ENCODE measurements at regions not wholly inside any gene's neighbourhood (a gene's known extent, or its start where the extent isn't known, plus 50 kb on each side); places are given as distances from the start of the nearest gene placed in this dataset.

DNA sequence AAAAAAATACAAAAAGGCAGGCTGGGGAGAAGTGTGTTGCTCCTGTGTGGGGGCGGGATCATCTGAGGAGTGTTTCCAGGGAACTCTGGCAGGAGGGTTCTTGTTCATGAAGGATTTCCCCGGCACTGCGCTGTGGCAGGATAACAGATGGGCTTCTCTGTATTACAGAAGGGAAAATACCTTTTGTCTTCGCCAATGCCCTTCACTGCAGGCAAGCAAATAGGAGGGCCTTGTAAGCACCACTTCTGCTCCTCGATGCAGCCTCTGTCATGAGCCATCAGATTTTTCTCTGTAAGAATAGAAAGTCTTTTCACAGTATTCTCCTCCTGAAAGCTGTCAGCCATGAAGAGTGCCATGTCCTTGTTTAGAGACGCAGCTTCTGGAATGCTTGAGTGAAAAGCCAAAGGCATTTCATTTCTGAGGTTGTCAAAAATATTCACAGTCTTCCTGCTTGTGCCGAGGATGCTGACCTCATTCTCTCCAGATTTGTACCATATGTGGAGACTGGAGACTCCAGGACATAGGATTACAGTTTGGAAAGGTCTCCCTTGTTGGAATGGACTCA is 294.0 kb downstream of the YTHDC2 start:
- 44 to 59% (median 57%) methylated on average over 7 of the region's 7 CpGs for WGBS, 3 donors
- Histone ChIP-seq H3K4me3 (ENCODE audit: low read depth in 1 of 3, low read length in 3 of 3) (no peak overlapping the region), H3K36me3 (ENCODE audit: control insufficient read depth in 3 of 3, insufficient read depth in 2 of 3, low read depth in 1 of 3, low read length in 3 of 3) (no peaks in the 10 kb centered on the region), H3K27ac (ENCODE audit: low read depth in 1 of 3, low read length in 2 of 3) (peak overlapping the region in 1 of 3 donors; percentile 40), H3K4me1 (ENCODE audit: control insufficient read depth in 3 of 3, insufficient read depth in 2 of 3, low read depth in 1 of 3, low read length in 2 of 3) (peaks cover 0 to 3% (median 0%) of the 10 kb centered on the region in 3 donors), H3K9me3 (ENCODE audit: control insufficient read depth in 2 of 2, insufficient read depth in 1 of 2, low read depth in 1 of 2, low read length in 1 of 2) (peaks cover 0 to 1% of the 10 kb centered on the region in 2 donors), H3K27me3 (ENCODE audit: control insufficient read depth in 3 of 3, insufficient read depth in 3 of 3, low read length in 3 of 3) (no peaks in the 10 kb centered on the region)
- DNase-seq (no peak), FAIRE-seq (no peak)

DNA sequence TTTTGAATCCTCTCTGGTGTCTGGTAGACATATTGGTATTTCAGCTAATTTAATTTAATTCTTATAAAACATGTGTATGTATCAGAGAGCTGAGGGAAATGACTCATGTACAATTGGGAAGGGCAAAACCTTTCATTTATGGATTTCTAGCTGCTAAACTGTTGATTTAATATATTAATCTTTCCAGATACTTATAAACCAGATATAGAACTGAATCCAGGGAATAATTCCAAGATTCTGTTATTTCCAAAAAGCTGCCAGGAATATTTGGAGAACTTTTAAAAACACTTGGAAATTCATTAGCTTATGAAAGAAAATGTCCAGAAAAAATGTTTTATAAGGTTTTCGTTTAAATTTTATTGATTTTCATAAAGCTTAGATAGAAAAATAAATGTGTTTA is 295.5 kb downstream of the YTHDC2 start:
- H3K27me3 ChIP-seq (ENCODE audit: control insufficient read depth in 3 of 3, insufficient read depth in 3 of 3, low read length in 3 of 3), result no peaks in the 10 kb centered on the region
- H3K4me1 ChIP-seq (ENCODE audit: control insufficient read depth in 3 of 3, insufficient read depth in 2 of 3, low read depth in 1 of 3, low read length in 2 of 3), result peaks cover 0 to 3% (median 0%) of the 10 kb centered on the region in 3 donors
- H3K9me3 ChIP-seq (ENCODE audit: control insufficient read depth in 2 of 2, insufficient read depth in 1 of 2, low read depth in 1 of 2, low read length in 1 of 2), result peaks cover 0 to 1% of the 10 kb centered on the region in 2 donors
- H3K36me3 ChIP-seq (ENCODE audit: control insufficient read depth in 3 of 3, insufficient read depth in 2 of 3, low read depth in 1 of 3, low read length in 3 of 3), result no peaks in the 10 kb centered on the region
- no peak overlapping the region for H3K27ac ChIP-seq (ENCODE audit: low read depth in 1 of 3, low read length in 2 of 3)
- DNase-seq (no peak), FAIRE-seq (no peak)
- no peak overlapping the region for H3K4me3 ChIP-seq (ENCODE audit: low read depth in 1 of 3, low read length in 3 of 3)
- WGBS, 3 donors, result 76 to 83% (median 78%) methylated on average over 1 of the region's 1 CpG

DNA sequence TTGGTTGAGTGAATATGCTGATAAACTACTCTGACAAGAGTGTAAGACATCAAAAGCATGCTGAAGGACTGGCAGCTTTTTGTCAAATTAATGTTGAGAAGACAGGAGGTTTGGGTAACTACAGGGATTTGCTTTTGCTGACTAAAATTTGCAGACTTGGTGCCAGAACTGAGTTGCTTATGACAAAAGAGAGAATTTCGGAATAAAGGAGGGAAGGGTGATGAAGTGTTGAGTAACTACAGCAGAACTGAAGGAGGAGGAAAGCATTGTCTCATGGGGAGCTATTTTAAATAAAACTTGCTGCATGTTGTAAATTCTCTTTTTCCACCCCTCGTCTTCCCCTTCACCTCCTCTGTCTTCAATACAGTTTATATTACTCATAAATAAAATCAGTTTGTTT is 296.1 kb downstream of the YTHDC2 start:
- Histone ChIP-seq H3K27me3 (ENCODE audit: control insufficient read depth in 3 of 3, insufficient read depth in 3 of 3, low read length in 3 of 3) (no peaks in the 10 kb centered on the region), H3K36me3 (ENCODE audit: control insufficient read depth in 3 of 3, insufficient read depth in 2 of 3, low read depth in 1 of 3, low read length in 3 of 3) (no peaks in the 10 kb centered on the region), H3K27ac (ENCODE audit: low read depth in 1 of 3, low read length in 2 of 3) (no peak overlapping the region), H3K4me1 (ENCODE audit: control insufficient read depth in 3 of 3, insufficient read depth in 2 of 3, low read depth in 1 of 3, low read length in 2 of 3) (peaks cover 0 to 3% (median 0%) of the 10 kb centered on the region in 3 donors), H3K9me3 (ENCODE audit: control insufficient read depth in 2 of 2, insufficient read depth in 1 of 2, low read depth in 1 of 2, low read length in 1 of 2) (no peaks in the 10 kb centered on the region), H3K4me3 (ENCODE audit: low read depth in 1 of 3, low read length in 3 of 3) (no peak overlapping the region)
- FAIRE-seq (no peak), DNase-seq (no peak)
- WGBS, 3 donors, result 61 to 69% (median 64%) methylated on average over 2 of the region's 2 CpGs

DNA sequence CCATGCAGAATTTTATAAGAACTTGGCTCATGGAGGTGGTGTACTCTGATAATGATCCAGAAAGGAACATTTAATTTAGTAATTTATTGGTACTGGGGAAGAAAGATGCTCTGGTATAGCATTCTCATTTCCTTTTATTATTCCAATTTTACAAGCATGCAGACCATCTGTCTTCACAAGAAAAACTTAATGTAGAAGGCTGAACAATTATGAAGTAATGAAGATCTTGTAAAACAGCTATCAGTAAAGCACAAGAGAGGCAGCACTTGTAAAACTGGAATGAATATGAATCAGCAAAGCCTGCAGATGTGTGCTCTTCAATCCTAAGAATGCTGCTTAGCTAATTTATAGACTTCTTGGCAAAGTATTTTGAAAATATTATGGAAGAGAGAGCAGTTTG is 300.0 kb downstream of the YTHDC2 start:
- no peaks in the 10 kb centered on the region for H3K27me3 ChIP-seq (ENCODE audit: control insufficient read depth in 3 of 3, insufficient read depth in 3 of 3, low read length in 3 of 3)
- no peaks in the 10 kb centered on the region for H3K4me1 ChIP-seq (ENCODE audit: control insufficient read depth in 3 of 3, insufficient read depth in 2 of 3, low read depth in 1 of 3, low read length in 2 of 3)
- no peaks in the 10 kb centered on the region for H3K9me3 ChIP-seq (ENCODE audit: control insufficient read depth in 2 of 2, insufficient read depth in 1 of 2, low read depth in 1 of 2, low read length in 1 of 2)
- no peak overlapping the region for H3K27ac ChIP-seq (ENCODE audit: low read depth in 1 of 3, low read length in 2 of 3)
- no peak for DNase-seq
- no peak overlapping the region for H3K4me3 ChIP-seq (ENCODE audit: low read depth in 1 of 3, low read length in 3 of 3)
- no peak for FAIRE-seq
- no peaks in the 10 kb centered on the region for H3K36me3 ChIP-seq (ENCODE audit: control insufficient read depth in 3 of 3, insufficient read depth in 2 of 3, low read depth in 1 of 3, low read length in 3 of 3)

DNA sequence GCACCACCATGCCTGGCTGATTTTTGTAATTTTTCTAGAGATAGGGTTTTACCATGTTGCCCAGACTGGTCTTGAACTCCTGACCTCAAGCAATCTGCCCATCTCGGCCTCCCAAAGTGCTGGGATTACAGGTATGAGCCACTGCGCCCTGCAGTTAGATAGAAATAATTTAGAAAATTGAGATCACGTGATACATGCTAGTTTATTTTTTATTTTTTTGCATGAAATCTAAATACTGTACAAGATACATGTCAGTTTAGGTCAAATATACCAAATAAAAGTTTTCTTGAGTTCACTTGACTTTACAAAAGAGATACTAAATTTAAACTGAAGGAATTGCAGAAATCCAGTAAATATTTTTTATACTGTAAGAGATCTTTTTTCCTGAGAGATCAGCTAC is 304.2 kb downstream of the YTHDC2 start:
- Histone ChIP-seq H3K27me3 (ENCODE audit: control insufficient read depth in 3 of 3, insufficient read depth in 3 of 3, low read length in 3 of 3) (no peaks in the 10 kb centered on the region), H3K4me3 (ENCODE audit: low read depth in 1 of 3, low read length in 3 of 3) (no peak overlapping the region), H3K4me1 (ENCODE audit: control insufficient read depth in 3 of 3, insufficient read depth in 2 of 3, low read depth in 1 of 3, low read length in 2 of 3) (no peaks in the 10 kb centered on the region), H3K27ac (ENCODE audit: low read depth in 1 of 3, low read length in 2 of 3) (no peak overlapping the region), H3K9me3 (ENCODE audit: control insufficient read depth in 2 of 2, insufficient read depth in 1 of 2, low read depth in 1 of 2, low read length in 1 of 2) (no peaks in the 10 kb centered on the region), H3K36me3 (ENCODE audit: control insufficient read depth in 3 of 3, insufficient read depth in 2 of 3, low read depth in 1 of 3, low read length in 3 of 3) (no peaks in the 10 kb centered on the region)
- 63 to 81% (median 68%) methylated on average over 3 of the region's 3 CpGs for WGBS, 3 donors
- no peak for DNase-seq
- FAIRE-seq, result no peak

DNA sequence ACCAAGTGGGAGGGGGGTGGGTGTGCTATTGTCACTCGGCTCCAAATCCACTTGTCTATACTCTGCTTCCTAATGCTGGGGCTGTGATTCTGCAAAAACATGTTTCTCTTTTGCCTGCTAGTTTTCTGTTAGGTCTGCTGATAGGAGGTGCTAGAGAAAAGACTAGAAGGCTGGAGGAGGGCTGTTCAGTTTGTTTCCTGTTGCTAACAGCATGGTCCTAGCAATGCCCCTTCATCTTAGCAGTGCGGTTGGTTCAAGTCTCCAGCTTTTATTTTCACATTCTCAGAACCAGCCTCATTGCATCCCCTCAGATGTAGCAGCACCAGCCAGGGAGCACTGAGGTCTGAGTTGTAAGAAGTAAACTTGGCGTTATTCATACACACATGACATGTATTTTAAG is 310.2 kb downstream of the YTHDC2 start:
- H3K27me3 ChIP-seq (ENCODE audit: control insufficient read depth in 3 of 3, insufficient read depth in 3 of 3, low read length in 3 of 3), result no peaks in the 10 kb centered on the region
- 47 to 68% (median 55%) methylated on average over 3 of the region's 3 CpGs for WGBS, 3 donors
- no peaks in the 10 kb centered on the region for H3K36me3 ChIP-seq (ENCODE audit: control insufficient read depth in 3 of 3, insufficient read depth in 2 of 3, low read depth in 1 of 3, low read length in 3 of 3)
- H3K9me3 ChIP-seq (ENCODE audit: control insufficient read depth in 2 of 2, insufficient read depth in 1 of 2, low read depth in 1 of 2, low read length in 1 of 2), result no peaks in the 10 kb centered on the region
- H3K4me1 ChIP-seq (ENCODE audit: control insufficient read depth in 3 of 3, insufficient read depth in 2 of 3, low read depth in 1 of 3, low read length in 2 of 3), result no peaks in the 10 kb centered on the region
- FAIRE-seq, result no peak
- DNase-seq, result no peak
- no peak overlapping the region for H3K27ac ChIP-seq (ENCODE audit: low read depth in 1 of 3, low read length in 2 of 3)
- H3K4me3 ChIP-seq (ENCODE audit: low read depth in 1 of 3, low read length in 3 of 3), result no peak overlapping the region

DNA sequence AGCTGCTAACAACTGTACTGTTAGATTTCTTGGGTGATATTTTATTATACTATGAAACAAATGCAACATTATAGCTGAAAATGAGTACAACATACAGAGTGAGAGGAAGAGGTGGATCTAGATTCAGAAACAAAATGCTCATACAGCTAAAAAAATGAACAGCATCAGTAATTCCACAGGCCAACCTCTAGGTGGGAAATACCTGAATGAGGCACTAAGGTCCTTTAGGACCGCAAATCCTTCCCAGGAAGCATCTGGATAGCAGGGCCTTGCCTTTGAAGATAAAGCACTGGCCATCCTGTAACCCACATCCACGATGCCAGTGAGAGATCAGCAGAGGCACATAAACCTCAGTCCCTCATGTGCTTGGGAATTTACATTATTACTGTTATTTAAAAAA is 310.8 kb downstream of the YTHDC2 start:
- FAIRE-seq (no peak), DNase-seq (no peak)
- no peaks in the 10 kb centered on the region for H3K36me3 ChIP-seq (ENCODE audit: control insufficient read depth in 3 of 3, insufficient read depth in 2 of 3, low read depth in 1 of 3, low read length in 3 of 3)
- no peaks in the 10 kb centered on the region for H3K4me1 ChIP-seq (ENCODE audit: control insufficient read depth in 3 of 3, insufficient read depth in 2 of 3, low read depth in 1 of 3, low read length in 2 of 3)
- 45 to 58% (median 57%) methylated on average over 2 of the region's 2 CpGs for whole genome bisulfite sequencing, 3 donors
- H3K4me3 ChIP-seq (ENCODE audit: low read depth in 1 of 3, low read length in 3 of 3), result no peak overlapping the region
- H3K27ac ChIP-seq (ENCODE audit: low read depth in 1 of 3, low read length in 2 of 3), result no peak overlapping the region
- no peaks in the 10 kb centered on the region for H3K9me3 ChIP-seq (ENCODE audit: control insufficient read depth in 2 of 2, insufficient read depth in 1 of 2, low read depth in 1 of 2, low read length in 1 of 2)
- no peaks in the 10 kb centered on the region for H3K27me3 ChIP-seq (ENCODE audit: control insufficient read depth in 3 of 3, insufficient read depth in 3 of 3, low read length in 3 of 3)

DNA sequence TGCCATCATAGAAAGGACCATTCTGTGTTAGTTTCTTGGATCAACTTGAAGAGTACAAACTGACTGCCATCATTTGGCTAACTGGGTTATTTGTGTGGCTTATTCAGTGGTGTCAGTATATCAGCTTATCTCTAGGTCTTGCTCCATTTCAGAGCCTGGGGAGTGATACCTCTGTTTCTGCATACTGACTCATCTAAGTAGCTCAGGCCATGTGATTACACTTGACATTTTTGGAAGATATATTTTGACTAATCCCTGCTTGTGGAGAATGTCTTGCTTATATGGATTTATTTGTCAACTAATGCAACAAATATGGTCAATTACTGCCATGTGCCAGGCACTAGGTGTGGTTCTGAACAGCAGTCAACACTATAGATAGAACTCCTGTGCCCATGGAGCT is 311.7 kb downstream of the YTHDC2 start:
- H3K4me1 ChIP-seq (ENCODE audit: control insufficient read depth in 3 of 3, insufficient read depth in 2 of 3, low read depth in 1 of 3, low read length in 2 of 3), result no peaks in the 10 kb centered on the region
- H3K27ac ChIP-seq (ENCODE audit: low read depth in 1 of 3, low read length in 2 of 3), result no peak overlapping the region
- H3K27me3 ChIP-seq (ENCODE audit: control insufficient read depth in 3 of 3, insufficient read depth in 3 of 3, low read length in 3 of 3), result no peaks in the 10 kb centered on the region
- FAIRE-seq, result no peak
- no peak overlapping the region for H3K4me3 ChIP-seq (ENCODE audit: low read depth in 1 of 3, low read length in 3 of 3)
- H3K36me3 ChIP-seq (ENCODE audit: control insufficient read depth in 3 of 3, insufficient read depth in 2 of 3, low read depth in 1 of 3, low read length in 3 of 3), result no peaks in the 10 kb centered on the region
- no peak for DNase-seq
- no peaks in the 10 kb centered on the region for H3K9me3 ChIP-seq (ENCODE audit: control insufficient read depth in 2 of 2, insufficient read depth in 1 of 2, low read depth in 1 of 2, low read length in 1 of 2)

DNA sequence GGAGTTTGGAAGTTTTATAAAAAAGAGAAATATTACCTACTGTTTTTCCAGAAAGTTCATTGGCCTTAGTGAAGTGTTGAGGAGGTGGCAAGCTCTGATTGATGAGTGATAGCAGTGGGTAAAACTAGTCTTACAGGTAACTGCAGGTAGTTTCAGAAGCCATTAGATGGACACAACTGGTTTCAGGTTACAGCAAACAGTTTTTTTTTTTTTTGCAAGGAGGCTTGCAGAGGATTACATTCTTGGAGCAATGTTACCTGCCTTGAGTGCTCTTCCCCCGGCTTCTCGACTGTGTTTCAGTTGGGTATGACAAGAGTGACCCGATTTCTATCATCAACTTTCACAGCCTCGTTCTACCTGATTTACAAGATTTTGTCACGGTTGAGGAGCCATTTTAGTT is 333.4 kb downstream of the YTHDC2 start:
- WGBS, 3 donors, result 38 to 62% (median 47%) methylated on average over 5 of the region's 5 CpGs
- no peak for DNase-seq
- no peaks in the 10 kb centered on the region for H3K36me3 ChIP-seq (ENCODE audit: control insufficient read depth in 3 of 3, insufficient read depth in 2 of 3, low read depth in 1 of 3, low read length in 3 of 3)

More for the DNA sequence above, 333.4 kb downstream of the YTHDC2 start:
- no peaks in the 10 kb centered on the region for H3K27me3 ChIP-seq (ENCODE audit: control insufficient read depth in 3 of 3, insufficient read depth in 3 of 3, low read length in 3 of 3)
- H3K4me1 ChIP-seq (ENCODE audit: control insufficient read depth in 3 of 3, insufficient read depth in 2 of 3, low read depth in 1 of 3, low read length in 2 of 3), result no peaks in the 10 kb centered on the region
- no peak for FAIRE-seq
- no peak overlapping the region for H3K27ac ChIP-seq (ENCODE audit: low read depth in 1 of 3, low read length in 2 of 3)
- H3K4me3 ChIP-seq (ENCODE audit: low read depth in 1 of 3, low read length in 3 of 3), result no peak overlapping the region
- no peaks in the 10 kb centered on the region for H3K9me3 ChIP-seq (ENCODE audit: control insufficient read depth in 2 of 2, insufficient read depth in 1 of 2, low read depth in 1 of 2, low read length in 1 of 2)
